Mesendoderm (in vitro differentiated cells): ENCODE measurements at regions not wholly inside any gene's neighbourhood (a gene's known extent, or its start where the extent isn't known, plus 50 kb on each side); places are given as distances from the start of the nearest gene placed in this dataset.

ENCODE experiments used
- DNase-seq: peaks from one replicate; pipeline ENCODE4 v3.0.0; 2013
- H2AK5ac ChIP-seq: 2 replicates; pipeline ENCODE4 v1.6.1; 2013; ENCODE audit warnings: low read length, inconsistent platforms
- H2BK120ac ChIP-seq: 2 replicates; pipeline ENCODE4 v1.6.1; 2013; ENCODE audit warnings: low read depth, mild to moderate bottlenecking, low read length, moderate library complexity, mixed read lengths
- H2BK15ac ChIP-seq: replicated peaks from 2 replicates; pipeline ENCODE4 v1.6.1; 2013; ENCODE audit warnings: low read depth, mild to moderate bottlenecking, moderate library complexity
- H2BK5ac ChIP-seq: 2 replicates; pipeline ENCODE4 v1.6.1; 2013; ENCODE audit warnings: low read length, inconsistent platforms
- H3K18ac ChIP-seq: 2 replicates; pipeline ENCODE4 v1.6.1; 2013; ENCODE audit warnings: mild to moderate bottlenecking, low read length, mixed read lengths
- H3K23ac ChIP-seq: one replicate; pipeline ENCODE4 v1.6.1; 2013; ENCODE audit warnings: low read length
- H3K27ac ChIP-seq: 2 replicates; pipeline ENCODE4 v1.5.1; 2013; ENCODE audit warnings: low read depth, mild to moderate bottlenecking, inconsistent platforms, low read length, moderate library complexity
- H3K27me3 ChIP-seq: 2 replicates; pipeline ENCODE4 v1.6.1; 2013; ENCODE audit warnings: low read length, control low read depth, mild to moderate bottlenecking, inconsistent platforms; ENCODE audit not compliant: insufficient read depth, poor library complexity
- H3K36me3 ChIP-seq: 2 replicates; pipeline ENCODE4 v1.6.1; 2013; ENCODE audit warnings: low read length, inconsistent platforms; ENCODE audit not compliant: control insufficient read depth, insufficient read depth
- H3K4ac ChIP-seq: one replicate; pipeline ENCODE4 v1.6.1; 2013; ENCODE audit warnings: low read depth, mild to moderate bottlenecking, low read length, moderate library complexity
- H3K4me1 ChIP-seq: 2 replicates; pipeline ENCODE4 v1.6.1; 2013; ENCODE audit warnings: low read depth, low read length, inconsistent platforms; ENCODE audit not compliant: control insufficient read depth
- H3K4me2 ChIP-seq: 2 replicates; pipeline ENCODE4 v1.6.1; 2013; ENCODE audit warnings: low read length
- H3K4me3 ChIP-seq: 2 replicates; pipeline ENCODE4 v1.5.1; 2013; ENCODE audit warnings: mild to moderate bottlenecking, low read length
- H3K56ac ChIP-seq: one replicate; pipeline ENCODE4 v1.6.1; 2013; ENCODE audit warnings: low read length
- H3K79me1 ChIP-seq: 2 replicates; pipeline ENCODE4 v1.6.1; 2013; ENCODE audit warnings: low read length, inconsistent platforms
- H3K79me2 ChIP-seq: 2 replicates; pipeline ENCODE4 v1.6.1; 2013; ENCODE audit warnings: mild to moderate bottlenecking, low read length; ENCODE audit not compliant: control insufficient read depth, insufficient read depth
- H3K9ac ChIP-seq: 2 replicates; pipeline ENCODE4 v1.6.1; 2013; ENCODE audit warnings: low read length, inconsistent platforms
- H4K5ac ChIP-seq: one replicate; pipeline ENCODE4 v1.6.1; 2013; ENCODE audit warnings: low read length
- H4K8ac ChIP-seq: one replicate; pipeline ENCODE4 v1.6.1; 2013; ENCODE audit warnings: low read depth, mild to moderate bottlenecking, control low read depth, low read length, moderate library complexity
- WGBS: extraction: QIAGEN DNeasy Blood & Tissue Kit; methylation state at CpG from one replicate; pipeline ENCODE4 v1.1.7; 2013; ENCODE audit warnings: low lambda C conversion rate, missing lambda C conversion rate; ENCODE audit not compliant: insufficient coverage; ENCODE audit errors: extremely low coverage; 5-methylcytosine and 5-hydroxymethylcytosine counted together

- DNase-seq = no peak
- WGBS = no CpG with 5 or more reads among the region's 1 CpG
- Histone ChIP-seq H4K8ac (no peak overlapping the region), H3K56ac (no peak overlapping the region), H3K36me3 (no peaks in the 10 kb centered on the region), H3K18ac (no peak overlapping the region), H3K4me3 (no peak overlapping the region), H3K27ac (no peak overlapping the region), H2BK15ac (no peak overlapping the region), H4K5ac (no peak overlapping the region), H3K4me2 (no peak overlapping the region), H3K79me1 (no peaks in the 10 kb centered on the region), H3K79me2 (no peaks in the 10 kb centered on the region), H2AK5ac (no peak overlapping the region), H2BK5ac (no peak overlapping the region), H2BK120ac (no peak overlapping the region), H3K27me3 (no peaks in the 10 kb centered on the region), H3K4me1 (no peaks in the 10 kb centered on the region), H3K9ac (no peak overlapping the region), H3K23ac (no peak overlapping the region), H3K4ac (no peak overlapping the region)
These were observed 258.8 kb upstream of the CDH5 start for GRCh38 chr16:66107661-66108060.

DNA sequence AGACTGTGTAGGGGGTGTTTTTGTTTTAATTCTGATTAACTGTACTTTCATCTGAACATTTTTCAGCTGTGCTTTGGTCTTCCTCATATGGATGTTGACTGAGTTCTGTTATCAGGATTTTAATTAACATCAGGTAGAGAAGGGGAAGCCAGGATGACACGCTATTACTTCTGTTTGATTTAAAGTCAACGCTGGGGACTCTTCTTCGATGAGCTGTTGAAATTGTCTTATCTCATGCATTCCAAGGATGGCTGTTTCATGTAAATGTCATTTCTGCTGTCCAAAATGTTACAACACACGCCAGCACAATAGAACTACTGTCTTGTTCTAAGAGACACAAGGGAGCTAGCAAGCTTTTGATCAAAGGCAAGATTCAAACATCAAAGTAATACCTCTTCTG lies 263.3 kb upstream of the CDH5 start:
- H3K23ac ChIP-seq = no peak overlapping the region
- DNase-seq = no peak
- no peak overlapping the region for H3K27ac ChIP-seq
- no peak overlapping the region for H4K5ac ChIP-seq
- H3K4ac ChIP-seq = no peak overlapping the region
- H3K4me3 ChIP-seq = no peak overlapping the region
- H3K56ac ChIP-seq = no peak overlapping the region
- no peak overlapping the region for H2BK120ac ChIP-seq
- H3K27me3 ChIP-seq = no peaks in the 10 kb centered on the region
- no peak overlapping the region for H2AK5ac ChIP-seq
- no peak overlapping the region for H3K4me2 ChIP-seq
- H2BK15ac ChIP-seq = no peak overlapping the region
- no peak overlapping the region for H3K18ac ChIP-seq
- no peaks in the 10 kb centered on the region for H3K79me2 ChIP-seq
- H4K8ac ChIP-seq = no peak overlapping the region
- H2BK5ac ChIP-seq = no peak overlapping the region
- no peaks in the 10 kb centered on the region for H3K36me3 ChIP-seq
- no peaks in the 10 kb centered on the region for H3K4me1 ChIP-seq
- H3K9ac ChIP-seq = no peak overlapping the region
- H3K79me1 ChIP-seq = no peaks in the 10 kb centered on the region
- no CpG with 5 or more reads among the region's 4 CpGs for WGBS

GRCh38 chr16:66099306-66099705 lies 267.2 kb upstream of the CDH5 start:
- Histone ChIP-seq H4K5ac (no peak overlapping the region), H3K18ac (no peak overlapping the region), H3K4me3 (no peak overlapping the region), H3K56ac (no peak overlapping the region), H2BK120ac (no peak overlapping the region), H3K9ac (no peak overlapping the region), H3K36me3 (no peaks in the 10 kb centered on the region), H2AK5ac (no peak overlapping the region), H3K4me1 (no peaks in the 10 kb centered on the region), H3K27me3 (no peaks in the 10 kb centered on the region), H3K23ac (no peak overlapping the region), H3K79me1 (no peaks in the 10 kb centered on the region), H4K8ac (no peak overlapping the region), H3K27ac (no peak overlapping the region), H3K4ac (no peak overlapping the region), H2BK5ac (no peak overlapping the region), H3K4me2 (no peak overlapping the region), H3K79me2 (no peaks in the 10 kb centered on the region), H2BK15ac (no peak overlapping the region)
- DNase-seq = no peak
- WGBS = no CpG with 5 or more reads among the region's 4 CpGs

DNA sequence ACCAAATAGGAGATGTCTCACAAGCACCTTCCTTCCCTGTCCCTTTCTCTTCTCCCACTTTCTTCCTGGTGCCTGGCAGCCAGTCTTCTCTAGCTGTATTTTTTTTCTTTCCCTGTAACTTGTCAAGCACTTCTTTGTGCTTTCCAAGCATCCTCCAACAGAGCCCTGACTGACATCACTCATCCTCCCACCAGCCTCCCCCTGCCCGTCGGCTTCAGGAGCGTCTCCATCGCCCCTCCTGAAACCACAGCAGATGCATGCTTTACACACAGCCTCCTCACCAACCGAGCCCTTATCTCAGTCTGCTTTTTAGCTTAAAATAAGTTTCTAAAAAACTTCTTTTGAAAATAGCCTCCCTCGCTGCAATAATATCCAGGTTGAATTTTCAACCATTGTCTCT lies 268.7 kb upstream of the CDH5 start:
- no CpG with 5 or more reads among the region's 6 CpGs for WGBS
- H2BK15ac ChIP-seq = no peak overlapping the region
- H2AK5ac ChIP-seq = no peak overlapping the region

DNA sequence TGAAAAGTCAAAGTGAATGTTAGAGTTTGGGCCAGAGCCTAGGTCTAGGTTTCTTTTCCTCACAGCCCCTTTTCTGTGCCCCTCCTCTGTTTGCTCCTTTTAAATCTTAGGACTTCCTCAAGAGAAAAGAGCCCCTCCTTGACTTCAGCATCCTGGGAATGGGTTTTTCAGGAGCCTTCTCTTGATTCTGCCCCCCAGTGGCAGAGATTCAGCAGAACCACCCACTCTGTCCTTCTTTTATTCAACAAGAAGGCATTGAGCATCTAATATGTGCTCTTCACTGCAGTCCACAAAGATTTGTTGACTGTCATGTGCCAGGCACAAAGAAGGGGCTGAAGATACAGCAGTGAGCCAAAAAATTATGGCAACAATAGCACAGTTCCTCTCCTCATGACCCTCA lies 270.8 kb upstream of the CDH5 start:
- Histone ChIP-seq H4K8ac (no peak overlapping the region), H3K4me3 (no peak overlapping the region), H2BK120ac (no peak overlapping the region), H3K27me3 (no peaks in the 10 kb centered on the region), H3K4ac (no peak overlapping the region), H3K23ac (no peak overlapping the region), H2AK5ac (no peak overlapping the region), H2BK15ac (no peak overlapping the region), H3K27ac (no peak overlapping the region), H3K56ac (no peak overlapping the region), H3K4me2 (no peak overlapping the region), H3K79me2 (no peaks in the 10 kb centered on the region), H3K9ac (no peak overlapping the region), H2BK5ac (no peak overlapping the region), H3K4me1 (no peaks in the 10 kb centered on the region), H3K79me1 (no peaks in the 10 kb centered on the region), H3K18ac (no peak overlapping the region), H3K36me3 (no peaks in the 10 kb centered on the region), H4K5ac (no peak overlapping the region)
- DNase-seq = peak; percentile 26

More for the DNA sequence above, 268.7 kb upstream of the CDH5 start:
- Histone ChIP-seq H3K4me2 (no peak overlapping the region), H3K18ac (no peak overlapping the region), H3K4me1 (no peaks in the 10 kb centered on the region), H3K23ac (no peak overlapping the region), H3K36me3 (no peaks in the 10 kb centered on the region), H3K56ac (no peak overlapping the region), H3K27ac (no peak overlapping the region), H3K27me3 (no peaks in the 10 kb centered on the region), H3K4ac (no peak overlapping the region), H4K8ac (no peak overlapping the region), H3K79me2 (no peaks in the 10 kb centered on the region), H3K9ac (no peak overlapping the region), H2BK120ac (no peak overlapping the region), H3K4me3 (no peak overlapping the region), H4K5ac (no peak overlapping the region), H3K79me1 (no peaks in the 10 kb centered on the region), H2BK5ac (no peak overlapping the region)
- DNase-seq = no peak

GRCh38 chr16:66093191-66093590 lies 273.3 kb upstream of the CDH5 start:
- Histone ChIP-seq H2AK5ac (no peak overlapping the region), H3K79me2 (no peaks in the 10 kb centered on the region), H3K4me2 (no peak overlapping the region), H3K23ac (no peak overlapping the region), H3K36me3 (no peaks in the 10 kb centered on the region), H3K56ac (no peak overlapping the region), H3K4me3 (no peak overlapping the region), H2BK120ac (no peak overlapping the region), H3K79me1 (no peaks in the 10 kb centered on the region), H3K9ac (no peak overlapping the region), H2BK15ac (no peak overlapping the region), H3K4ac (no peak overlapping the region), H3K4me1 (no peaks in the 10 kb centered on the region), H3K18ac (no peak overlapping the region), H4K8ac (no peak overlapping the region), H3K27ac (no peak overlapping the region), H3K27me3 (no peaks in the 10 kb centered on the region), H2BK5ac (no peak overlapping the region), H4K5ac (no peak overlapping the region)
- no peak for DNase-seq
- WGBS = no CpG with 5 or more reads among the region's 4 CpGs
